OCI-LY3 (cell line): ENCODE measurements at regions not wholly inside any gene's neighbourhood (a gene's known extent, or its start where the extent isn't known, plus 50 kb on each side); places are given as distances from the start of the nearest gene placed in this dataset.

ENCODE experiments used
- H2AFZ ChIP-seq: fragments of 200-600, 300-600 bp; shearing (Covaris generic); 2 replicates; pipeline ENCODE4 v1.6.0; 2014; ENCODE audit warnings: antibody characterized with exemption, low read depth, low read length
- H3K27ac ChIP-seq: fragments of 200-600, 300-600 bp; sonication (generic); 2 replicates; pipeline ENCODE4 v1.5.1; 2014; ENCODE audit warnings: mild to moderate bottlenecking, low read length, moderate library complexity, mixed read lengths
- H3K27me3 ChIP-seq: fragments of 200-600, 300-600 bp; sonication (generic); 2 replicates; pipeline ENCODE4 v1.6.1; 2014; ENCODE audit warnings: low read depth, low read length, mixed read lengths
- H3K36me3 ChIP-seq: fragments of 200-600, 300-600 bp; sonication (generic); replicated peaks from 2 replicates; pipeline ENCODE3; 2014; ENCODE audit warnings: low read depth, low read length, mixed read lengths
- H3K4me1 ChIP-seq: fragments of 300-600, 200-600 bp; sonication (generic); 2 replicates; pipeline ENCODE4 v1.6.1; 2014; ENCODE audit warnings: low read length, mixed read lengths
- H3K4me2 ChIP-seq: fragments of 200-600, 300-600 bp; sonication (generic); 2 replicates; pipeline ENCODE4 v1.6.1; 2014; ENCODE audit warnings: low read length, mixed read lengths
- H3K4me3 ChIP-seq: fragments of 300-600, 200-600 bp; sonication (generic); 2 replicates; pipeline ENCODE4 v1.5.1; 2014; ENCODE audit warnings: antibody characterized with exemption, mild to moderate bottlenecking, low read length, moderate library complexity
- H3K79me2 ChIP-seq: fragments of 300-600, 200-600 bp; shearing (Covaris generic); 2 replicates; pipeline ENCODE4 v1.6.1; 2014; ENCODE audit warnings: mild to moderate bottlenecking, low read length, mixed read lengths
- H3K9ac ChIP-seq: fragments of 300-600, 200-600 bp; shearing (Covaris generic); 2 replicates; pipeline ENCODE4 v1.6.0; 2014; ENCODE audit warnings: mild to moderate bottlenecking, low read length, moderate library complexity
- H3K9me3 ChIP-seq: fragments of 200-600, 300-600 bp; shearing (Covaris generic); 2 replicates; pipeline ENCODE4 v1.6.1; 2014; ENCODE audit warnings: low read length, mixed read lengths; ENCODE audit not compliant: insufficient read depth
- H4K20me1 ChIP-seq: fragments of 200-600, 300-600 bp; sonication (generic); 2 replicates; pipeline ENCODE4 v1.6.1; 2016; ENCODE audit warnings: low read length, mixed read lengths; ENCODE audit not compliant: insufficient read depth
- CTCF ChIP-seq: fragments of 200-600, 300-600 bp; sonication (generic); IDR thresholded peaks from 2 replicates; pipeline ENCODE4 v1.5.1; 2014; ENCODE audit warnings: antibody characterized with exemption, low read length, low read depth
- EZH2phosphoT487 ChIP-seq: fragments of 200-600 bp; shearing (Covaris generic); IDR thresholded peaks from 2 replicates; pipeline ENCODE4 v1.6.1; 2018; ENCODE audit warnings: antibody characterized with exemption, mixed run types, low read depth

- Histone ChIP-seq H3K4me2 (no peak overlapping the region), H3K36me3 (no peaks in the 10 kb centered on the region), H3K4me1 (no peaks in the 10 kb centered on the region), H3K27ac (no peak overlapping the region), H3K4me3 (no peak overlapping the region), H2AFZ (no peak overlapping the region), H4K20me1 (no peaks in the 10 kb centered on the region), H3K27me3 (no peaks in the 10 kb centered on the region), H3K9ac (no peak overlapping the region), H3K9me3 (no peaks in the 10 kb centered on the region), H3K79me2 (no peaks in the 10 kb centered on the region)
- no peak for TF ChIP-seq EZH2phosphoT487
- no peak for TF ChIP-seq CTCF
Observed at GRCh38 chr4:114156371-114156770, 176.9 kb upstream of the ARSJ start.

GRCh38 chr4:114161809-114162208, 182.4 kb upstream of the ARSJ start:
- H3K9ac ChIP-seq, result no peak overlapping the region
- no peaks in the 10 kb centered on the region for H3K79me2 ChIP-seq
- H4K20me1 ChIP-seq, result no peaks in the 10 kb centered on the region
- no peak overlapping the region for H3K4me2 ChIP-seq
- no peak overlapping the region for H3K27ac ChIP-seq
- H3K4me3 ChIP-seq, result no peak overlapping the region
- H3K36me3 ChIP-seq, result no peaks in the 10 kb centered on the region
- H3K9me3 ChIP-seq, result no peaks in the 10 kb centered on the region
- TF ChIP-seq EZH2phosphoT487 (no peak), CTCF (0 out of 2 replicates have a peak, but pooled peaks have one; percentile 17)
- H2AFZ ChIP-seq, result no peak overlapping the region
- no peaks in the 10 kb centered on the region for H3K27me3 ChIP-seq
- H3K4me1 ChIP-seq, result no peaks in the 10 kb centered on the region

GRCh38 chr4:114163051-114163450, 183.6 kb upstream of the ARSJ start:
- Histone ChIP-seq H3K4me2 (no peak overlapping the region), H3K9me3 (no peaks in the 10 kb centered on the region), H4K20me1 (no peaks in the 10 kb centered on the region), H3K36me3 (no peaks in the 10 kb centered on the region), H3K4me1 (no peaks in the 10 kb centered on the region), H3K9ac (no peak overlapping the region), H2AFZ (no peak overlapping the region), H3K27me3 (no peaks in the 10 kb centered on the region), H3K27ac (no peak overlapping the region), H3K4me3 (no peak overlapping the region), H3K79me2 (no peaks in the 10 kb centered on the region)
- no peak for TF ChIP-seq EZH2phosphoT487
- TF ChIP-seq CTCF, result no peak

- Histone ChIP-seq H3K27ac (no peak overlapping the region), H3K27me3 (no peaks in the 10 kb centered on the region), H3K9me3 (no peaks in the 10 kb centered on the region), H2AFZ (no peak overlapping the region), H3K4me1 (no peaks in the 10 kb centered on the region), H3K36me3 (no peaks in the 10 kb centered on the region), H3K4me2 (no peak overlapping the region), H3K4me3 (no peak overlapping the region), H3K79me2 (no peaks in the 10 kb centered on the region), H3K9ac (no peak overlapping the region), H4K20me1 (no peaks in the 10 kb centered on the region)
- TF ChIP-seq EZH2phosphoT487 (no peak), CTCF (no peak)
Observed at GRCh38 chr4:114173968-114174367, 194.5 kb upstream of the ARSJ start.
